OCI-LY3 (cell line): ENCODE measurements at regions not wholly inside any gene's neighbourhood (a gene's known extent, or its start where the extent isn't known, plus 50 kb on each side); places are given as distances from the start of the nearest gene placed in this dataset.

ENCODE experiments used
- EZH2phosphoT487 ChIP-seq: fragments of 200-600 bp; shearing (Covaris generic); IDR thresholded peaks from 2 replicates; pipeline ENCODE4 v1.6.1; 2018; ENCODE audit warnings: antibody characterized with exemption, mixed run types, low read depth
- TF ChIP-seq, protein P1 (sequence below): fragments of 200-600, 300-600 bp; sonication (generic); IDR thresholded peaks from 2 replicates; pipeline ENCODE4 v1.5.1; 2014; ENCODE audit warnings: antibody characterized with exemption, low read length, low read depth

DNA sequence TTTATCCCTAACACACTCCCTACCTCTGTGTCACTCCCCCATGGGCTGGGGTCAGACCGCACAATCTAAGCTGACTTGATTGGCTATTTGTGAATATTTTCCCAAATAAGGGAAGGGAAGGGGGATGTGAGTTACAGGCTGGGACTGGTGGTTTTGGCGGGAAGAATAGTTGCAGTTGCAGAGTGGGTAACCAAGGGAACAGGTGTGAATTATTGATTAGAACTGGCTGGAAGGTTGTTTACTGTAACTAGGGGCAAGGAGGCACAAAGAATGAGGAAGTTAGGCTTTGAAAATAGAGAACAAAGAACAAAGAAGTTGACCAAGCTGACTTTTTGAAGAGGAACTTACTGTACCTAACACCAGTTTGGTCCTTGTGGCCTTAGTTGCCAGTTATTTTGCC, 88.0 kb upstream of the XAGE2 start:
- TF ChIP-seq, protein P1, sequence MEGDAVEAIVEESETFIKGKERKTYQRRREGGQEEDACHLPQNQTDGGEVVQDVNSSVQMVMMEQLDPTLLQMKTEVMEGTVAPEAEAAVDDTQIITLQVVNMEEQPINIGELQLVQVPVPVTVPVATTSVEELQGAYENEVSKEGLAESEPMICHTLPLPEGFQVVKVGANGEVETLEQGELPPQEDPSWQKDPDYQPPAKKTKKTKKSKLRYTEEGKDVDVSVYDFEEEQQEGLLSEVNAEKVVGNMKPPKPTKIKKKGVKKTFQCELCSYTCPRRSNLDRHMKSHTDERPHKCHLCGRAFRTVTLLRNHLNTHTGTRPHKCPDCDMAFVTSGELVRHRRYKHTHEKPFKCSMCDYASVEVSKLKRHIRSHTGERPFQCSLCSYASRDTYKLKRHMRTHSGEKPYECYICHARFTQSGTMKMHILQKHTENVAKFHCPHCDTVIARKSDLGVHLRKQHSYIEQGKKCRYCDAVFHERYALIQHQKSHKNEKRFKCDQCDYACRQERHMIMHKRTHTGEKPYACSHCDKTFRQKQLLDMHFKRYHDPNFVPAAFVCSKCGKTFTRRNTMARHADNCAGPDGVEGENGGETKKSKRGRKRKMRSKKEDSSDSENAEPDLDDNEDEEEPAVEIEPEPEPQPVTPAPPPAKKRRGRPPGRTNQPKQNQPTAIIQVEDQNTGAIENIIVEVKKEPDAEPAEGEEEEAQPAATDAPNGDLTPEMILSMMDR, result no peak
- TF ChIP-seq EZH2phosphoT487, result no peak
